Suprapubic skin (tissue), 4 donors: ENCODE measurements at regions not wholly inside any gene's neighbourhood (a gene's known extent, or its start where the extent isn't known, plus 50 kb on each side); places are given as distances from the start of the nearest gene placed in this dataset.
"Not testable (repeated sequence)": the region's sequence is repeated elsewhere in the genome, so short reads cannot be mapped to it uniquely, and the experiment has no call there.

Experiments
- DNase-seq, 2 donors: peaks; one replicate each; pipeline ENCODE4 v3.0.0-alpha.2; 2019; ENCODE audit warnings: low spot score in 2 of 2
- H3K27ac ChIP-seq: fragments of 200-600 bp; sonication (generic); one replicate; pipeline ENCODE4 v1.5.1; 2019
- H3K27me3 ChIP-seq: fragments of 200-600 bp; sonication (generic); one replicate; pipeline ENCODE4 v1.5.1; 2019
- H3K36me3 ChIP-seq: fragments of 200-600 bp; sonication (generic); one replicate; pipeline ENCODE4 v1.5.1; 2019
- H3K4me1 ChIP-seq: fragments of 200-600 bp; sonication (generic); one replicate; pipeline ENCODE4 v1.5.1; 2019
- H3K4me3 ChIP-seq: fragments of 200-600 bp; sonication (generic); one replicate; pipeline ENCODE4 v1.5.1; 2019; ENCODE audit warnings: mild to moderate bottlenecking
- H3K9me3 ChIP-seq: fragments of 200-600 bp; sonication (generic); one replicate; pipeline ENCODE4 v1.5.1; 2019
- CTCF ChIP-seq, 2 donors: fragments of 200-600 bp in 1 of 2; fragments of 450-650 bp in 1 of 2; sonication (generic) in 1 of 2; IDR thresholded peaks; one replicate each; pipeline ENCODE4 v1.5.1; 2016 to 2019; ENCODE audit warnings: antibody characterized with exemption in 2 of 2, mild to moderate bottlenecking in 1 of 2, moderate library complexity in 1 of 2
- EP300 ChIP-seq: sonication (generic); formaldehyde crosslinking; IDR thresholded peaks from one replicate; pipeline ENCODE4 v1.6.1; 2017; ENCODE audit warnings: antibody characterized with exemption
- POLR2A ChIP-seq, 2 donors: fragments of 450-650 bp; IDR thresholded peaks; one replicate each; pipeline ENCODE4 v1.6.1; 2017; ENCODE audit warnings: antibody characterized with exemption in 2 of 2, mild to moderate bottlenecking in 2 of 2, moderate library complexity in 2 of 2
- POLR2AphosphoS5 ChIP-seq, 3 donors: sonication (generic); formaldehyde crosslinking; IDR thresholded peaks; one replicate each; pipeline ENCODE4 v1.6.1; 2017; ENCODE audit warnings: antibody characterized with exemption in 3 of 3
- WGBS: methylation state at CpG from one replicate; pipeline ENCODE4 v1.1.5; 2018; 5-methylcytosine and 5-hydroxymethylcytosine counted together

GRCh38 chr15:58369261-58369701 is 62.5 kb upstream of the LIPC start:
- Histone ChIP-seq H3K9me3 (peaks cover 9% of the 10 kb centered on the region), H3K27me3 (no peaks in the 10 kb centered on the region), H3K4me3 (no peak overlapping the region), H3K4me1 (no peaks in the 10 kb centered on the region), H3K27ac (no peak overlapping the region), H3K36me3 (no peaks in the 10 kb centered on the region)
- no peak for TF ChIP-seq CTCF (IDR thresholded peaks at IDR 0.05)
- TF ChIP-seq POLR2A (IDR thresholded peaks at IDR 0.05): no peak
- no peak for TF ChIP-seq EP300
- no peak for TF ChIP-seq POLR2AphosphoS5 (IDR thresholded peaks at IDR 0.05)
- WGBS: 81% methylated on average over 5 of the region's 5 CpGs
- no peak for DNase-seq

DNA sequence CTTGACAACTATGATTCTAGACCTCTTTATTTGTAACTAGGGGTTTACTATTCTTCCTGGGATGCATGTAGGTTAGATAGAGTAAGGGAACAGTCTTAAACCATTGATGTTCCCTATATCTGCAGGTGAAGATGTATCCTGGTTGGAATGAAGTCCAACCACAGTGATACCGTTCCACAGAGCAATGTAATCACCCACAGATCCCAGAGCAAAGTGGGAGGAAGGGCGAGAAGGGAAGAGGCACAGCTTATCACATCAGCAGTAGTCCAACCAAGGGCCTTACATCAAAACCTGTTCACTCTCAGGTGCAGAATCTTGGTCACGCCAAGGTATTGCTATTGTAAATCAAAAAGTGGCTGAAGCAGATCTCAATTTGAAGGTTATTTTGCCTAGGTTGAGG is 61.8 kb upstream of the LIPC start:
- no peaks in the 10 kb centered on the region for H3K27me3 ChIP-seq
- H3K36me3 ChIP-seq: no peaks in the 10 kb centered on the region
- no peaks in the 10 kb centered on the region for H3K4me1 ChIP-seq
- WGBS: 92% methylated on average over 3 of the region's 3 CpGs
- H3K9me3 ChIP-seq: peaks cover 4% of the 10 kb centered on the region
- H3K4me3 ChIP-seq: no peak overlapping the region
- TF ChIP-seq EP300 (no peak), POLR2A (IDR thresholded peaks at IDR 0.05) (no peak), POLR2AphosphoS5 (IDR thresholded peaks at IDR 0.05) (no peak)
- no peak for DNase-seq
- H3K27ac ChIP-seq: no peak overlapping the region

GRCh38 chr15:58374147-58374546 is 57.6 kb upstream of the LIPC start:
- no peak overlapping the region for H3K4me3 ChIP-seq
- no peak overlapping the region for H3K27ac ChIP-seq
- no peak for TF ChIP-seq CTCF (IDR thresholded peaks at IDR 0.05)
- no peak for TF ChIP-seq POLR2A (IDR thresholded peaks at IDR 0.05)
- no peak for TF ChIP-seq EP300
- TF ChIP-seq POLR2AphosphoS5 (IDR thresholded peaks at IDR 0.05): no peak
- no peaks in the 10 kb centered on the region for H3K27me3 ChIP-seq
- 62% methylated on average over 3 of the region's 3 CpGs for WGBS
- H3K36me3 ChIP-seq: no peaks in the 10 kb centered on the region
- no peaks in the 10 kb centered on the region for H3K4me1 ChIP-seq
- no peaks in the 10 kb centered on the region for H3K9me3 ChIP-seq
- no peak for DNase-seq

DNA sequence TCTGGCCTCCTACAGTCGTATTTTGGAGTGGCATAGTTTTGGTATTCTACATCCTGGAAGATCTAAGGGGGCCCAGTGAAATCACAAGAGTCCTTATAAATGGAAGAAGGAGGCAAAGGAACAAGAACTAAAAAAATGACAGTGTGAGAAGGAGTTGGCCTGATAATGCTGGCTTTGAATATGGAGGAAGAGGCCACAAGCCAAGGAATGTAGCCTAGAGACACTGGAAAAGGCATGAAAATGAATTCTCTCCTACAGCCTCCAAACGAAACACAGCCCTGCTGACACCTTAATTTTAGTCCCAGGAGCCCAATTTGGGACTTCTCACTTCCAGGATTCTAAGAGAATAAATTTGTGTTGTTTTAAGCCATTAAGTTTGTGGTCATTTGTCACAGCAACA is 54.6 kb upstream of the LIPC start:
- no peaks in the 10 kb centered on the region for H3K36me3 ChIP-seq
- H3K27me3 ChIP-seq: no peaks in the 10 kb centered on the region
- no peaks in the 10 kb centered on the region for H3K9me3 ChIP-seq
- no peak overlapping the region for H3K27ac ChIP-seq
- TF ChIP-seq POLR2A (IDR thresholded peaks at IDR 0.05) (no peak), POLR2AphosphoS5 (IDR thresholded peaks at IDR 0.05) (no peak), EP300 (no peak), CTCF (IDR thresholded peaks at IDR 0.05) (no peak)
- H3K4me3 ChIP-seq: no peak overlapping the region
- no peak for DNase-seq
- H3K4me1 ChIP-seq: no peaks in the 10 kb centered on the region
- WGBS: 90% methylated on average over 2 of the region's 2 CpGs

DNA sequence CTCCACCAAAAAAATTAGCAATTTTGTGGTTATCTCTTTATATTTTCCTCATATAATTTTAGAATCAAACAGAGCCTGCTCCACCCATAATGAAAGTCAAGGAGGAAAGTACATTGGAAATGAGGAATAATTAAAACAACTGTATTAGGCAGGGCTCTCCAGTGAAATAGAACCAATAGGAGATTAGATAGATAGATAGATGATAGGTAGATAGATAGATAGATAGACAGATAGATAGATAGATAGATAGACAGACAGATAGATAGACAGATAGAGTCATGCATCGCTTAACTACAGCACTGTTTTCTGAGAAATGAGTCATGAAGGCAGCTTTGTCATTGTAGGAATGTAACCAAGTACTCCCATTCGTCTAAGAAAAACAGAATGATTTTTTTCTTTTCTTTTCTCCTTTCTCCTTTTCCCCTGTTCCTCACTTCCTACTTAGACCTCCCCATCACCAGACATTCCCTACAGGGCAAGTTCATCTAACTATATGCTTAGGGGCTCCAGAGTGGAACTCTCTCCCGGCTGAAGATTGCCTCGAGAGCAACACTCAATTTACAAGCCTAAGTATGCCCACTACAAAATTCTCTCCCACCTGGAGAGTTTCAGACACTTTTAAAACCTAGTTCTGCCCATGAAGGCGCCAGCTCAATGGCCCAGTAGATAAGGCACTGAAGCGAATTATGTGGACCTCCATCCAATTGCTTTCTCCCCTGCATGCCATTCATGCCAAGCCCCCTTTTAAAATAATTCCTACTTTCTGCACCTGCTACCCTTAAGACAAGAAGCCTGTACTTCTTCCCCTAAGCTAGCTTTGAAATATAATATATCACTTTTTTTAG is 53.3 kb upstream of the LIPC start:
- no peak overlapping the region for H3K4me3 ChIP-seq
- H3K9me3 ChIP-seq: no peaks in the 10 kb centered on the region
- WGBS: 76% methylated on average over 6 of the region's 6 CpGs
- H3K27ac ChIP-seq: no peak overlapping the region
- no peaks in the 10 kb centered on the region for H3K27me3 ChIP-seq
- H3K4me1 ChIP-seq: no peaks in the 10 kb centered on the region
- DNase-seq: no peak
- TF ChIP-seq POLR2AphosphoS5 (IDR thresholded peaks at IDR 0.05) (no peak), POLR2A (IDR thresholded peaks at IDR 0.05) (no peak)
- no peaks in the 10 kb centered on the region for H3K36me3 ChIP-seq

GRCh38 chr15:58379454-58379853 is 52.3 kb upstream of the LIPC start:
- not testable (repeated sequence) for H3K9me3 ChIP-seq, H3K4me3 ChIP-seq, H3K27ac ChIP-seq, H3K36me3 ChIP-seq, H3K4me1 ChIP-seq, H3K27me3 ChIP-seq, DNase-seq
